ENCODE measurements at regions not wholly inside any gene's neighbourhood (a gene's known extent, or its start where the extent isn't known, plus 50 kb on each side); places are given as distances from the start of the nearest gene placed in this dataset.

DNA sequence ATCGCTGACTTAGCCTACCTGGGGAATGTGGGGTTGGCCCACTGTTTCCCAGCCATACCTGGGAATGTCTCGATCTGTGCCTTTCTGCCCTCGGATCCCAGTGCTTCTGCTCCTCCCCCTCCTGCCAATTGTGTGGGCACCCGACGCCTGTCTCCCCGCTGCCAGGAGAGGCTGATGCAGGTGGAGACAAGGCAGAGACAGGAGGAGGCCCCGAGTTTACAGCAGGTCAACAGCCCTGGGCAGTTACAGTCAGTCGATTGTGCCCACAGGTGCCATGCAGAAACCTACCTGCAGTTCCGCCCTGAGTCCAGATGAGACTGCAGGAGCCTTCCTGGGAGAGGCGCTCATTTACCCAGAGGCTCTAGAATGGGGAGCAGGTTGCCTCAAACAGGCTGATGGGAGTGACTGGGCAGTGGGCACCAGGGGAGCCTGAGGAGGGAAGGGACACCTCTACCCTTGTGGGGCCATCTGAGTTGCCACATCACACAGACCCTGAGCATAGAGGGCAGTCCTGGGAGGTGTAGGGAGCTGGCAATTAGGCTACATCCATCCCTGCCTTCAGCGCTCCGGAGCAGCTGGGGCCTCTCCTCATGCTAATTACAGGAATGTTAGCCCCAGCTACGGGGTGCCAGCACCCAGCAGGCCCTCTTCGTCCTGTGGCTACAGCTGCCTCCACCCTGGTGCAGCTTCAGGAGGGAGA is 300.1 kb downstream of the NDUFA10 start:
- no peak for FAIRE-seq

DNA sequence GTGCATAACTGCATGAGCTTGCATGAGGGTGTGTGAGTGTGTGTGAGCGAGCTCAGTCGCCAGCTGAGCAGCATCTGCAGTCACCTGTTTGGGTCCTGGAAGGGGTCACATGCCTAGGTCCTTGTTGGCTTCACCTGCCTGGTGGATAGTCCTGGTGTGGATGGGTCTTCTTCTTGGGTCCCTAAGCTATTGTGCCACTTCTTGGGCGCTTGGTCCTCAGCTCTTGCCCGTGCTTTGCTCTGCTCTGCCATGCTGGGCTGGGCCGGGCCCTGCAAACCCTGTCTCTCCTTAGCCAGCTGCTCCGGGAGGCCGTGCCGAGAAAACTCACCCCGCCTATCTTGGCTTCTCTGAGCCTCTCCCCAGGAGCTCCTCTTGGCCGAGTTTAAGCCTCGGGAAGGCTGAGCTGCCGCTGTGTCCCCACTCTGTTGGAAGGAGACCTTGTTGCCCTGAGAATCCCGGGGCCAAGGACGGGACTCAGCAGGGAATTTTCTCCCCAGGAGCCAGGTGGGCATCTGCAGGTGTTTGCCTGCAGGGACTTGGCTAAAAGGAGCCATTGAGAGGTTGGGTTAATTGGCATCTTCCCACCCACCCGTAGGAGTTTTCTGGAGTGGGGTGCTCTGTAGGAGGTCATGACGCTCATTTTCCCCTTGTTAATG is 300.8 kb downstream of the NDUFA10 start:
- no peak for FAIRE-seq
- WGBS, 3 donors, result 69 to 73% (median 71%) methylated on average over 16 of the region's 16 CpGs

More for the DNA sequence above, 300.1 kb downstream of the NDUFA10 start:
- DNase-seq, result no peak
- no peaks in the 10 kb centered on the region for H3K36me3 ChIP-seq (ENCODE audit: control insufficient read depth in 3 of 3, insufficient read depth in 2 of 3, low read depth in 1 of 3, low read length in 3 of 3)
- H3K27ac ChIP-seq (ENCODE audit: low read depth in 1 of 3, low read length in 2 of 3), result no peak overlapping the region
- H3K27me3 ChIP-seq (ENCODE audit: control insufficient read depth in 3 of 3, insufficient read depth in 3 of 3, low read length in 3 of 3), result no peaks in the 10 kb centered on the region
- no peak overlapping the region for H3K4me3 ChIP-seq (ENCODE audit: low read depth in 1 of 3, low read length in 3 of 3)
- WGBS, 3 donors, result 80 to 89% (median 83%) methylated on average over 14 of the region's 14 CpGs
- no peaks in the 10 kb centered on the region for H3K4me1 ChIP-seq (ENCODE audit: control insufficient read depth in 3 of 3, insufficient read depth in 2 of 3, low read depth in 1 of 3, low read length in 2 of 3)
- no peaks in the 10 kb centered on the region for H3K9me3 ChIP-seq (ENCODE audit: control insufficient read depth in 2 of 2, insufficient read depth in 1 of 2, low read depth in 1 of 2, low read length in 1 of 2)

GRCh38 chr2:239723486-239724193 is 301.5 kb downstream of the NDUFA10 start:
- Histone ChIP-seq H3K4me3 (ENCODE audit: low read depth in 1 of 3, low read length in 3 of 3) (no peak overlapping the region), H3K9me3 (ENCODE audit: control insufficient read depth in 2 of 2, insufficient read depth in 1 of 2, low read depth in 1 of 2, low read length in 1 of 2) (peaks cover 0 to 2% of the 10 kb centered on the region in 2 donors), H3K27me3 (ENCODE audit: control insufficient read depth in 3 of 3, insufficient read depth in 3 of 3, low read length in 3 of 3) (no peaks in the 10 kb centered on the region), H3K36me3 (ENCODE audit: control insufficient read depth in 3 of 3, insufficient read depth in 2 of 3, low read depth in 1 of 3, low read length in 3 of 3) (no peaks in the 10 kb centered on the region), H3K27ac (ENCODE audit: low read depth in 1 of 3, low read length in 2 of 3) (no peak overlapping the region), H3K4me1 (ENCODE audit: control insufficient read depth in 3 of 3, insufficient read depth in 2 of 3, low read depth in 1 of 3, low read length in 2 of 3) (no peaks in the 10 kb centered on the region)
- DNase-seq (no peak), FAIRE-seq (no peak)
- WGBS, 3 donors, result 82 to 92% (median 92%) methylated on average over 9 of the region's 9 CpGs

More for the DNA sequence above, 300.8 kb downstream of the NDUFA10 start:
- H3K27me3 ChIP-seq (ENCODE audit: control insufficient read depth in 3 of 3, insufficient read depth in 3 of 3, low read length in 3 of 3), result no peaks in the 10 kb centered on the region
- H3K9me3 ChIP-seq (ENCODE audit: control insufficient read depth in 2 of 2, insufficient read depth in 1 of 2, low read depth in 1 of 2, low read length in 1 of 2), result peaks cover 0 to 2% of the 10 kb centered on the region in 2 donors
- no peaks in the 10 kb centered on the region for H3K4me1 ChIP-seq (ENCODE audit: control insufficient read depth in 3 of 3, insufficient read depth in 2 of 3, low read depth in 1 of 3, low read length in 2 of 3)
- no peak for DNase-seq
- H3K27ac ChIP-seq (ENCODE audit: low read depth in 1 of 3, low read length in 2 of 3), result no peak overlapping the region
- H3K4me3 ChIP-seq (ENCODE audit: low read depth in 1 of 3, low read length in 3 of 3), result no peak overlapping the region
- no peaks in the 10 kb centered on the region for H3K36me3 ChIP-seq (ENCODE audit: control insufficient read depth in 3 of 3, insufficient read depth in 2 of 3, low read depth in 1 of 3, low read length in 3 of 3)

GRCh38 chr2:239722760-239723470 is 302.2 kb downstream of the NDUFA10 start:
- no peaks in the 10 kb centered on the region for H3K4me1 ChIP-seq (ENCODE audit: control insufficient read depth in 3 of 3, insufficient read depth in 2 of 3, low read depth in 1 of 3, low read length in 2 of 3)
- no peaks in the 10 kb centered on the region for H3K27me3 ChIP-seq (ENCODE audit: control insufficient read depth in 3 of 3, insufficient read depth in 3 of 3, low read length in 3 of 3)
- WGBS, 3 donors, result 79 to 88% (median 86%) methylated on average over 16 of the region's 16 CpGs
- FAIRE-seq (no peak), DNase-seq (no peak)
- H3K36me3 ChIP-seq (ENCODE audit: control insufficient read depth in 3 of 3, insufficient read depth in 2 of 3, low read depth in 1 of 3, low read length in 3 of 3), result no peaks in the 10 kb centered on the region
- H3K27ac ChIP-seq (ENCODE audit: low read depth in 1 of 3, low read length in 2 of 3), result no peak overlapping the region
- H3K9me3 ChIP-seq (ENCODE audit: control insufficient read depth in 2 of 2, insufficient read depth in 1 of 2, low read depth in 1 of 2, low read length in 1 of 2), result peaks cover 0 to 2% of the 10 kb centered on the region in 2 donors
- H3K4me3 ChIP-seq (ENCODE audit: low read depth in 1 of 3, low read length in 3 of 3), result no peak overlapping the region

- no peak overlapping the region for H3K4me3 ChIP-seq (ENCODE audit: low read depth in 1 of 3, low read length in 3 of 3)
- H3K27me3 ChIP-seq (ENCODE audit: control insufficient read depth in 3 of 3, insufficient read depth in 3 of 3, low read length in 3 of 3), result no peaks in the 10 kb centered on the region
- DNase-seq (no peak), FAIRE-seq (no peak)
- H3K27ac ChIP-seq (ENCODE audit: low read depth in 1 of 3, low read length in 2 of 3), result no peak overlapping the region
- H3K9me3 ChIP-seq (ENCODE audit: control insufficient read depth in 2 of 2, insufficient read depth in 1 of 2, low read depth in 1 of 2, low read length in 1 of 2), result peaks cover 0 to 2% of the 10 kb centered on the region in 2 donors
- H3K36me3 ChIP-seq (ENCODE audit: control insufficient read depth in 3 of 3, insufficient read depth in 2 of 3, low read depth in 1 of 3, low read length in 3 of 3), result no peaks in the 10 kb centered on the region
- WGBS, 3 donors, result 83 to 88% (median 84%) methylated on average over 18 of the region's 18 CpGs
- no peaks in the 10 kb centered on the region for H3K4me1 ChIP-seq (ENCODE audit: control insufficient read depth in 3 of 3, insufficient read depth in 2 of 3, low read depth in 1 of 3, low read length in 2 of 3)
Observed at GRCh38 chr2:239721991-239722759, 303.0 kb downstream of the NDUFA10 start.

DNA sequence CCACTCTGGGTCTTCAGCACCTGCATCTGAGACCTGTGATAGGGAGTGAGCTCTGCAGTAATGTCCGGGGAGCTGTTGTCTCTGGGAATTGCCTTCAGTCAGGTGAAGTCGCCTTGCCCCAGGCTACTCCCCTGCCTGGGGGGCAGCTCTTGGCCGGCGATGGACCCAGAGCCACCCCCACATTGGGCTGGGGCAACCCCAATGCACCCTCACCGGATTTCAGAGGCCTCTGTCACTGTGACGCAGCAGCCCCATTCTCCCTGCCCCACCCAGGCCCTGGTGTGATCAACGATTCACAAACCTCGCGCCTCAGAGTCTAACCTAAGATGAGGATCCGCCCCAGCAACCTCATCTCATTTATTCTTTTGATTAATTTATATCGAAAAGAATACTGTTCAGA is 303.6 kb downstream of the NDUFA10 start:
- Histone ChIP-seq H3K9me3 (ENCODE audit: control insufficient read depth in 2 of 2, insufficient read depth in 1 of 2, low read depth in 1 of 2, low read length in 1 of 2) (peaks cover 0 to 2% of the 10 kb centered on the region in 2 donors), H3K36me3 (ENCODE audit: control insufficient read depth in 3 of 3, insufficient read depth in 2 of 3, low read depth in 1 of 3, low read length in 3 of 3) (no peaks in the 10 kb centered on the region), H3K4me1 (ENCODE audit: control insufficient read depth in 3 of 3, insufficient read depth in 2 of 3, low read depth in 1 of 3, low read length in 2 of 3) (no peaks in the 10 kb centered on the region), H3K4me3 (ENCODE audit: low read depth in 1 of 3, low read length in 3 of 3) (no peak overlapping the region), H3K27me3 (ENCODE audit: control insufficient read depth in 3 of 3, insufficient read depth in 3 of 3, low read length in 3 of 3) (no peaks in the 10 kb centered on the region), H3K27ac (ENCODE audit: low read depth in 1 of 3, low read length in 2 of 3) (no peak overlapping the region)
- FAIRE-seq, result no peak
- DNase-seq, result no peak
- 77 to 81% (median 78%) methylated on average over 11 of the region's 11 CpGs for WGBS, 3 donors

GRCh38 chr2:239720361-239721360 is 304.5 kb downstream of the NDUFA10 start:
- FAIRE-seq (no peak), DNase-seq (no peak)
- peaks cover 0 to 2% of the 10 kb centered on the region in 2 donors for H3K9me3 ChIP-seq (ENCODE audit: control insufficient read depth in 2 of 2, insufficient read depth in 1 of 2, low read depth in 1 of 2, low read length in 1 of 2)
- H3K36me3 ChIP-seq (ENCODE audit: control insufficient read depth in 3 of 3, insufficient read depth in 2 of 3, low read depth in 1 of 3, low read length in 3 of 3), result no peaks in the 10 kb centered on the region
- WGBS, 3 donors, result 85 to 89% (median 86%) methylated on average over 27 of the region's 27 CpGs
- H3K4me3 ChIP-seq (ENCODE audit: low read depth in 1 of 3, low read length in 3 of 3), result no peak overlapping the region
- H3K27me3 ChIP-seq (ENCODE audit: control insufficient read depth in 3 of 3, insufficient read depth in 3 of 3, low read length in 3 of 3), result no peaks in the 10 kb centered on the region
- no peak overlapping the region for H3K27ac ChIP-seq (ENCODE audit: low read depth in 1 of 3, low read length in 2 of 3)
- no peaks in the 10 kb centered on the region for H3K4me1 ChIP-seq (ENCODE audit: control insufficient read depth in 3 of 3, insufficient read depth in 2 of 3, low read depth in 1 of 3, low read length in 2 of 3)

Measured in small intestine (tissue), 7 donors.